Right lobe of liver (tissue), 6 donors: ENCODE measurements at regions not wholly inside any gene's neighbourhood (a gene's known extent, or its start where the extent isn't known, plus 50 kb on each side); places are given as distances from the start of the nearest gene placed in this dataset.

Experiments
- ATAC-seq, 4 donors: fragments of 200-7000 bp; cut with Tn5 transposase; one replicate each; pipeline ENCODE4 v1.9.1; 2020; ENCODE audit warnings: mild to moderate bottlenecking in 4 of 4, moderate library complexity in 4 of 4
- DNase-seq, 3 donors: peaks; one replicate each; pipeline ENCODE4 v3.0.0-alpha.2; 2020
- H3K27ac ChIP-seq, 3 donors: fragments of 200-600 bp; one replicate each; pipeline ENCODE4 v1.8.0; 2022
- H3K27me3 ChIP-seq, 2 donors: fragments of 200-600 bp; one replicate each; pipeline ENCODE4 v1.8.0; 2022
- H3K36me3 ChIP-seq, 4 donors: fragments of 200-600 bp; sonication (generic) in 1 of 4; one replicate each; pipeline versions ENCODE4 v1.5.1 to v1.8.0; 2017 to 2022; ENCODE audit warnings: control low read depth in 1 of 4
- H3K4me1 ChIP-seq, 4 donors: fragments of 200-600 bp; sonication (generic) in 1 of 4; one replicate each; pipeline versions ENCODE4 v1.5.1 to v1.8.0; 2017 to 2022; ENCODE audit warnings: control low read depth in 1 of 4
- H3K4me3 ChIP-seq, 3 donors: fragments of 200-600 bp; one replicate each; pipeline ENCODE4 v1.8.0; 2022
- H3K9me3 ChIP-seq, 4 donors: fragments of 200-600 bp; sonication (generic) in 1 of 4; one replicate each; pipeline versions ENCODE4 v1.5.1 to v1.8.0; 2017 to 2022; ENCODE audit warnings: control low read depth in 1 of 4
- POLR2A ChIP-seq: fragments of 450-650 bp; IDR thresholded peaks from one replicate; pipeline ENCODE4 v1.6.1; 2017; ENCODE audit warnings: antibody characterized with exemption, mild to moderate bottlenecking
- WGBS: methylation state at CpG from one replicate; pipeline ENCODE4 v1.1.6; 2018; ENCODE audit warnings: low coverage, low lambda C conversion rate; ENCODE audit not compliant: insufficient coverage; ENCODE audit errors: missing lambda C conversion rate; 5-methylcytosine and 5-hydroxymethylcytosine counted together
- intact Hi-C, 2 donors: fragments of 100-400 bp; cut with DNase I; formaldehyde crosslinking; loops; one replicate each; pipeline versions ENCODE4 v1.11.2 to v1.14.1; 2022
- TF ChIP-seq, protein P1 (sequence below), 4 donors: fragments of 200-600 bp in 3 of 4; fragments of 450-650 bp in 1 of 4; IDR thresholded peaks; one replicate each; pipeline versions ENCODE4 v1.5.1 to v1.8.0; 2016 to 2022; ENCODE audit warnings: antibody characterized with exemption in 4 of 4, mild to moderate bottlenecking in 2 of 4
- donor health status: DM: no; HTN: yes; CAD: no.
- donor health status: DM: no; HTN: no; CAD: no.
- donor health status: DM: no; HTN: no; CAD: no.
- donor health status: DM: no; HTN: yes; CAD: no.
- donor health status: DM: no; HTN: yes; CAD: no.

DNA sequence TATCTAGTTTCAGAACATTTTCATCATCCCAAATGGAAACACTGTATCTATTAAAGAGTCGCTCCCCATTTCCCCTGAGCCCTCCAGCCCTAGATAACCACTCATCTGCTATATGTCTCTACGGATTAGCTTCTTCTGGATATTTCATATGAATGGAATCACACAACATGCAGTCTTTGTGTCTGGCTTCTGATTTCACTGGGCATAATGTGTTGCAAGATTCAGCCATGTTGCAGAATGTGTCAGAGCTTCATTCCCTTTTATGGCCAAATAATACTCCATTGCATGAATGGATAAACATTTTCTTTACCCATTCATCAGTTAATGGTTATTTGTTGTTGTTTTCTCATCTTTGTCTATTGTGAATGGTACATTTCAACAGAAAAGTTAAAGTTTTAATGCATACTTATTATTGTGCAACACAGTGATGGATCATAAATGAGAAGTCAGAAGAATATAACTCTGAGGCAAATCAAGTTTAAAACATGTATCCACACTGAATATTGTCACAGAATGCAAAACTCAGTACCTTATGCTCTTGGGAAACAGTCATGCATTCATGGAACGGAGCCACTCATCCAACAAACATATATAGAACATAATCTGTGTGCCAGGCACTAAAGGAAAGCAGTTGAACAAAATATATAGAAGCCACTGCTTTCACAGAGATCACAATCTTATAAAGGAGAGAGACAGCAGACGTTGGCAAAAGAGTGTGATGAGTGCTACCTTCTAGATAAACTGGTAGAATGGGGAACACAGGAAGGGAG lies 57.8 kb upstream of the MAGEA4 start:
- no peak for ATAC-seq
- intact Hi-C loops: no loop called here

DNA sequence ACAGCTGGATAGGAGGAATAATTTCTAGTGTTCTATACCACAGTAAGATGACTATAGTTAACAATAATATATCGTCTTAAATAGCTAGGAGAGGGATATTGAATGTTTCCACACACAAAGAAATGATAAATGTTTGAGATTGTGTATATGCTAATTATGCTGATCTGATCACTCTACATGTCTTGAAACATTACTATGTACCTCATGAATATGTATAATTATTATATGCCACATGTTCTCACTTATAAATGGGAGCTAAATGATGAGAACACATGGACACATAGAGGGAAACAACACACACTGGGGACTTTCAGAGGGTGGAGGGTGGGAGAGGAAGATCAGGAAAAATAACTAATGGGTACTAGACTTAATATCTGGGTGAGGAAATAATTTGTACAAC lies 53.2 kb upstream of the MAGEA4 start:
- H3K4me3 ChIP-seq: no peak overlapping the region
- H3K9me3 ChIP-seq: no peaks in the 10 kb centered on the region
- DNase-seq: no peak
- no peaks in the 10 kb centered on the region for H3K27me3 ChIP-seq
- no peak overlapping the region for H3K27ac ChIP-seq
- no peak for ATAC-seq
- intact Hi-C loops: no loop called here
- no peaks in the 10 kb centered on the region for H3K4me1 ChIP-seq
- no peak for TF ChIP-seq POLR2A
- TF ChIP-seq, protein P1, sequence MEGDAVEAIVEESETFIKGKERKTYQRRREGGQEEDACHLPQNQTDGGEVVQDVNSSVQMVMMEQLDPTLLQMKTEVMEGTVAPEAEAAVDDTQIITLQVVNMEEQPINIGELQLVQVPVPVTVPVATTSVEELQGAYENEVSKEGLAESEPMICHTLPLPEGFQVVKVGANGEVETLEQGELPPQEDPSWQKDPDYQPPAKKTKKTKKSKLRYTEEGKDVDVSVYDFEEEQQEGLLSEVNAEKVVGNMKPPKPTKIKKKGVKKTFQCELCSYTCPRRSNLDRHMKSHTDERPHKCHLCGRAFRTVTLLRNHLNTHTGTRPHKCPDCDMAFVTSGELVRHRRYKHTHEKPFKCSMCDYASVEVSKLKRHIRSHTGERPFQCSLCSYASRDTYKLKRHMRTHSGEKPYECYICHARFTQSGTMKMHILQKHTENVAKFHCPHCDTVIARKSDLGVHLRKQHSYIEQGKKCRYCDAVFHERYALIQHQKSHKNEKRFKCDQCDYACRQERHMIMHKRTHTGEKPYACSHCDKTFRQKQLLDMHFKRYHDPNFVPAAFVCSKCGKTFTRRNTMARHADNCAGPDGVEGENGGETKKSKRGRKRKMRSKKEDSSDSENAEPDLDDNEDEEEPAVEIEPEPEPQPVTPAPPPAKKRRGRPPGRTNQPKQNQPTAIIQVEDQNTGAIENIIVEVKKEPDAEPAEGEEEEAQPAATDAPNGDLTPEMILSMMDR (IDR thresholded peaks at IDR 0.05): no peak
- H3K36me3 ChIP-seq: no peaks in the 10 kb centered on the region
- WGBS: 44% methylated on average over 1 of the region's 1 CpG

More for the DNA sequence above, 57.8 kb upstream of the MAGEA4 start:
- Histone ChIP-seq H3K9me3 (no peaks in the 10 kb centered on the region), H3K27me3 (no peaks in the 10 kb centered on the region), H3K27ac (no peak overlapping the region), H3K36me3 (no peaks in the 10 kb centered on the region), H3K4me1 (no peaks in the 10 kb centered on the region), H3K4me3 (no peak overlapping the region)
- no peak for TF ChIP-seq POLR2A
- TF ChIP-seq, protein P1 (IDR thresholded peaks at IDR 0.05): no peak
- no peak for DNase-seq
- 33% methylated on average over 4 of the region's 4 CpGs for WGBS

DNA sequence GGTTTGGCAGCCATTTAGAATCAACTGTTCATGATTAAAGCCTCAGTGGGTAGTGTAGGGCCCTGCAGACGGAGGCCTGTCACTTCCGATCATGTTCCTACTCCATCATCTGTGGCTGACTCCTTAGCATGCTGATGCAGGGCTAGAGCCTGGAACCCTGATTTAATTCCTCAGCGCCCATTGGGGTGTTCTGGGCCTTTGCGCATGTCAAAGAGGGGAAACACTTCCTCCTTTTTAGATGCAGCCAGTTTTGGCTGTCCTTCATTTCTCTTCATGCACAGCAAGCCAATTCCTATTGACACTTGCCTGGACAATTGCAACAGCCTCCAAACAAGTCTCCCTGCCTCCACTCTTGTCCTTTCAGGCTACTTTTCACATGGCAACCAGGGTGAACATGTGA lies 51.9 kb upstream of the MAGEA4 start:
- intact Hi-C loops: no loop called here
- WGBS: no CpG with 5 or more reads among the region's 4 CpGs
- no peak for TF ChIP-seq POLR2A
- TF ChIP-seq, protein P1 (IDR thresholded peaks at IDR 0.05): no peak
- DNase-seq: no peak
- Histone ChIP-seq H3K4me1 (no peaks in the 10 kb centered on the region), H3K9me3 (no peaks in the 10 kb centered on the region), H3K27me3 (no peaks in the 10 kb centered on the region), H3K36me3 (no peaks in the 10 kb centered on the region), H3K27ac (no peak overlapping the region), H3K4me3 (no peak overlapping the region)
- no peak for ATAC-seq
